Activated naive CD8-positive, alpha-beta T cell treated with anti-CD3 and anti-CD28 coated beads, Interleukin-2, amount 50 U/mL, for 24 hours (primary cell): ENCODE measurements at regions not wholly inside any gene's neighbourhood (a gene's known extent, or its start where the extent isn't known, plus 50 kb on each side); places are given as distances from the start of the nearest gene placed in this dataset.

Source experiments
- ATAC-seq: fragments of 150-1000 bp; cut with Tn5 transposase; one replicate; pipeline ENCODE4 v1.10.0; 2021
- DNase-seq: peaks from one replicate; pipeline ENCODE4 v3.0.0; 2021
- H3K27ac Mint-ChIP-seq: one replicate; pipeline ENCODE4 v1.8.0; 2021; ENCODE audit warnings: mild to moderate bottlenecking, mixed read lengths
- H3K27me3 Mint-ChIP-seq: one replicate; pipeline ENCODE4 v1.8.0; 2021; ENCODE audit warnings: mixed read lengths
- H3K36me3 Mint-ChIP-seq: one replicate; pipeline ENCODE4 v1.8.0; 2021; ENCODE audit warnings: low read depth, mixed read lengths
- H3K4me1 Mint-ChIP-seq: one replicate; pipeline ENCODE4 v1.8.0; 2021; ENCODE audit warnings: mixed read lengths
- H3K4me3 Mint-ChIP-seq: one replicate; pipeline ENCODE4 v1.8.0; 2021; ENCODE audit warnings: mild to moderate bottlenecking, moderate library complexity, mixed read lengths
- H3K9me3 Mint-ChIP-seq: one replicate; pipeline ENCODE4 v1.8.0; 2021; ENCODE audit warnings: mixed read lengths

- H3K36me3 Mint-ChIP-seq: no peaks in the 10 kb centered on the region
- no peak overlapping the region for H3K27ac Mint-ChIP-seq
- H3K4me1 Mint-ChIP-seq: no peaks in the 10 kb centered on the region
- DNase-seq: no peak
- no peak for ATAC-seq
- H3K4me3 Mint-ChIP-seq: no peak overlapping the region
- H3K9me3 Mint-ChIP-seq: peaks cover 14% of the 10 kb centered on the region
- no peaks in the 10 kb centered on the region for H3K27me3 Mint-ChIP-seq
Observed at GRCh38 chr7:81040496-81040895, 121.6 kb upstream of the SEMA3C start.

GRCh38 chr7:81036871-81037270 is 118.0 kb upstream of the SEMA3C start:
- Mint-ChIP-seq H3K27me3 (no peaks in the 10 kb centered on the region), H3K36me3 (no peaks in the 10 kb centered on the region), H3K9me3 (peaks cover 8% of the 10 kb centered on the region), H3K27ac (no peak overlapping the region), H3K4me1 (no peaks in the 10 kb centered on the region), H3K4me3 (no peak overlapping the region)
- ATAC-seq (no peak), DNase-seq (no peak)

- no peaks in the 10 kb centered on the region for H3K27me3 Mint-ChIP-seq
- H3K4me1 Mint-ChIP-seq: no peaks in the 10 kb centered on the region
- H3K36me3 Mint-ChIP-seq: no peaks in the 10 kb centered on the region
- ATAC-seq (no peak), DNase-seq (no peak)
- H3K27ac Mint-ChIP-seq: no peak overlapping the region
- no peak overlapping the region for H3K4me3 Mint-ChIP-seq
- peaks cover 3% of the 10 kb centered on the region for H3K9me3 Mint-ChIP-seq
Observed at GRCh38 chr7:81036057-81036456, 117.2 kb upstream of the SEMA3C start.

GRCh38 chr7:81031996-81032395 is 113.1 kb upstream of the SEMA3C start:
- DNase-seq (no peak), ATAC-seq (no peak)
- Mint-ChIP-seq H3K27me3 (no peaks in the 10 kb centered on the region), H3K4me3 (no peak overlapping the region), H3K36me3 (no peaks in the 10 kb centered on the region), H3K9me3 (peaks cover under 1% of the 10 kb centered on the region), H3K27ac (no peak overlapping the region), H3K4me1 (no peaks in the 10 kb centered on the region)

- Mint-ChIP-seq H3K36me3 (no peaks in the 10 kb centered on the region), H3K27me3 (no peaks in the 10 kb centered on the region), H3K4me3 (no peak overlapping the region), H3K9me3 (no peaks in the 10 kb centered on the region), H3K27ac (no peak overlapping the region), H3K4me1 (no peaks in the 10 kb centered on the region)
- ATAC-seq (no peak), DNase-seq (no peak)
Observed at GRCh38 chr7:81031243-81031642, 112.4 kb upstream of the SEMA3C start.

GRCh38 chr7:81030472-81030871 is 111.6 kb upstream of the SEMA3C start:
- no peaks in the 10 kb centered on the region for H3K27me3 Mint-ChIP-seq
- H3K4me3 Mint-ChIP-seq: no peak overlapping the region
- H3K4me1 Mint-ChIP-seq: no peaks in the 10 kb centered on the region
- H3K36me3 Mint-ChIP-seq: no peaks in the 10 kb centered on the region
- ATAC-seq: no peak
- H3K27ac Mint-ChIP-seq: no peak overlapping the region
- DNase-seq: no peak
- no peaks in the 10 kb centered on the region for H3K9me3 Mint-ChIP-seq

- H3K9me3 Mint-ChIP-seq: no peaks in the 10 kb centered on the region
- H3K27ac Mint-ChIP-seq: no peak overlapping the region
- no peak overlapping the region for H3K4me3 Mint-ChIP-seq
- DNase-seq (no peak), ATAC-seq (no peak)
- H3K27me3 Mint-ChIP-seq: no peaks in the 10 kb centered on the region
- H3K4me1 Mint-ChIP-seq: no peaks in the 10 kb centered on the region
- no peaks in the 10 kb centered on the region for H3K36me3 Mint-ChIP-seq
Observed at GRCh38 chr7:81029511-81029910, 110.7 kb upstream of the SEMA3C start.

- no peak overlapping the region for H3K27ac Mint-ChIP-seq
- no peak overlapping the region for H3K4me3 Mint-ChIP-seq
- no peaks in the 10 kb centered on the region for H3K4me1 Mint-ChIP-seq
- no peak for DNase-seq
- no peaks in the 10 kb centered on the region for H3K9me3 Mint-ChIP-seq
- ATAC-seq: no peak
- H3K27me3 Mint-ChIP-seq: no peaks in the 10 kb centered on the region
- H3K36me3 Mint-ChIP-seq: no peaks in the 10 kb centered on the region
Observed at GRCh38 chr7:81025360-81025759, 106.5 kb upstream of the SEMA3C start.

GRCh38 chr7:81014908-81015307 is 96.1 kb upstream of the SEMA3C start:
- no peaks in the 10 kb centered on the region for H3K36me3 Mint-ChIP-seq
- H3K4me3 Mint-ChIP-seq: no peak overlapping the region
- H3K27me3 Mint-ChIP-seq: no peaks in the 10 kb centered on the region
- no peaks in the 10 kb centered on the region for H3K4me1 Mint-ChIP-seq
- ATAC-seq (no peak), DNase-seq (no peak)
- H3K9me3 Mint-ChIP-seq: peaks cover 5% of the 10 kb centered on the region
- H3K27ac Mint-ChIP-seq: no peak overlapping the region

GRCh38 chr7:81014266-81014665 is 95.4 kb upstream of the SEMA3C start:
- no peaks in the 10 kb centered on the region for H3K36me3 Mint-ChIP-seq
- H3K4me1 Mint-ChIP-seq: no peaks in the 10 kb centered on the region
- no peaks in the 10 kb centered on the region for H3K27me3 Mint-ChIP-seq
- peaks cover 5% of the 10 kb centered on the region for H3K9me3 Mint-ChIP-seq
- DNase-seq (no peak), ATAC-seq (no peak)
- H3K27ac Mint-ChIP-seq: no peak overlapping the region
- no peak overlapping the region for H3K4me3 Mint-ChIP-seq

GRCh38 chr7:81013083-81013817 is 94.4 kb upstream of the SEMA3C start:
- H3K27ac Mint-ChIP-seq: no peak overlapping the region
- no peak overlapping the region for H3K4me3 Mint-ChIP-seq
- no peak for ATAC-seq
- no peaks in the 10 kb centered on the region for H3K27me3 Mint-ChIP-seq
- H3K36me3 Mint-ChIP-seq: no peaks in the 10 kb centered on the region
- H3K4me1 Mint-ChIP-seq: no peaks in the 10 kb centered on the region
- H3K9me3 Mint-ChIP-seq: peaks cover 11% of the 10 kb centered on the region
- no peak for DNase-seq

- ATAC-seq (no peak), DNase-seq (no peak)
- Mint-ChIP-seq H3K4me3 (no peak overlapping the region), H3K36me3 (no peaks in the 10 kb centered on the region), H3K27ac (no peak overlapping the region), H3K9me3 (peaks cover 11% of the 10 kb centered on the region), H3K27me3 (no peaks in the 10 kb centered on the region), H3K4me1 (no peaks in the 10 kb centered on the region)
Observed at GRCh38 chr7:81008901-81009300, 90.0 kb upstream of the SEMA3C start.

- H3K27me3 Mint-ChIP-seq: no peaks in the 10 kb centered on the region
- DNase-seq (no peak), ATAC-seq (no peak)
- H3K36me3 Mint-ChIP-seq: no peaks in the 10 kb centered on the region
- H3K27ac Mint-ChIP-seq: no peak overlapping the region
- H3K4me3 Mint-ChIP-seq: no peak overlapping the region
- no peaks in the 10 kb centered on the region for H3K4me1 Mint-ChIP-seq
- peaks cover 6% of the 10 kb centered on the region for H3K9me3 Mint-ChIP-seq
Observed at GRCh38 chr7:81007051-81007450, 88.2 kb upstream of the SEMA3C start.

- ATAC-seq: no peak
- Mint-ChIP-seq H3K4me1 (no peaks in the 10 kb centered on the region), H3K27ac (no peak overlapping the region), H3K9me3 (peaks cover 6% of the 10 kb centered on the region), H3K36me3 (no peaks in the 10 kb centered on the region), H3K4me3 (no peak overlapping the region), H3K27me3 (no peaks in the 10 kb centered on the region)
- DNase-seq: no peak
Observed at GRCh38 chr7:81005254-81005653, 86.4 kb upstream of the SEMA3C start.

- DNase-seq: no peak
Observed at GRCh38 chr7:81004098-81004497, 85.2 kb upstream of the SEMA3C start.

GRCh38 chr7:81003326-81003725 is 84.5 kb upstream of the SEMA3C start:
- ATAC-seq: no peak
- Mint-ChIP-seq H3K4me3 (no peak overlapping the region), H3K27ac (no peak overlapping the region), H3K27me3 (no peaks in the 10 kb centered on the region), H3K36me3 (no peaks in the 10 kb centered on the region), H3K4me1 (no peaks in the 10 kb centered on the region), H3K9me3 (no peaks in the 10 kb centered on the region)
- no peak for DNase-seq

More at GRCh38 chr7:81004098-81004497, 85.2 kb upstream of the SEMA3C start:
- H3K27me3 Mint-ChIP-seq: no peaks in the 10 kb centered on the region
- H3K9me3 Mint-ChIP-seq: peaks cover 4% of the 10 kb centered on the region
- H3K27ac Mint-ChIP-seq: no peak overlapping the region
- H3K4me3 Mint-ChIP-seq: no peak overlapping the region
- no peaks in the 10 kb centered on the region for H3K4me1 Mint-ChIP-seq
- H3K36me3 Mint-ChIP-seq: no peaks in the 10 kb centered on the region
- ATAC-seq: no peak
